Mesothelial cell of epicardium (in vitro differentiated cells): ENCODE measurements at regions not wholly inside any gene's neighbourhood (a gene's known extent, or its start where the extent isn't known, plus 50 kb on each side); places are given as distances from the start of the nearest gene placed in this dataset.

ENCODE experiments used
- DNase-seq, 2 experiments: peaks; one replicate each; pipeline ENCODE4 v3.0.0; 2021; ENCODE audit warnings: low spot score in 2 of 2; ENCODE audit not compliant: unreplicated experiment in 2 of 2
- H3K27ac Mint-ChIP-seq: 2 replicates; pipeline ENCODE4 v1.8.0; 2021; ENCODE audit warnings: mixed read lengths
- H3K27me3 Mint-ChIP-seq: 2 replicates; pipeline ENCODE4 v1.8.0; 2021; ENCODE audit warnings: low read depth, mixed read lengths
- H3K36me3 Mint-ChIP-seq: 2 replicates; pipeline ENCODE4 v1.8.0; 2021; ENCODE audit warnings: mixed read lengths
- H3K4me1 Mint-ChIP-seq: 2 replicates; pipeline ENCODE4 v1.8.0; 2021; ENCODE audit warnings: mixed read lengths
- H3K4me3 Mint-ChIP-seq: 2 replicates; pipeline ENCODE4 v1.8.0; 2021; ENCODE audit warnings: mild to moderate bottlenecking, moderate library complexity, mixed read lengths
- H3K9me3 Mint-ChIP-seq: 2 replicates; pipeline ENCODE4 v1.8.0; 2021; ENCODE audit warnings: mixed read lengths
- TF ChIP-seq, protein P1 (sequence below): fragments of 200-600 bp; sonication (generic); IDR thresholded peaks from one replicate; pipeline ENCODE4 v1.5.0; 2021; ENCODE audit warnings: antibody characterized with exemption; ENCODE audit not compliant: unreplicated experiment

DNA sequence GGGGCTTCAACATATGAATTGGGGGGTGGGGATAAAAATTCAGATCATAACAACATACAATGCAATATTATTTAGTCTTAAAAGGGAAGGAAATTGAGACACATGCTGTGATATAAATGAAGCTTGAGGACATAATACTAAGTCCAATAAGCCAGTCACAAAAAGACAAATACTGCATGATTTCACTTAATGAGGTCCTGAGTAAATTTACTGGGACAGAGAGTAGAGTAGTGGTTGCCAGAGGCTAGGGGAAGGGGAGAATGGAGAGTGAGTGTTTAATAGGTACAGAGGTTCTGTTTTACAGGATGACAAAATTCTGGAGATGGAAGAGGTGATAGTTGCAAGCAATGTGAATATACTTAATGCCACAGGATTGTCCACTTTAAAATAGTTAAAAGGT, 89.2 kb upstream of the RAPGEF2 start:
- H3K27me3 Mint-ChIP-seq: no peaks in the 10 kb centered on the region
- H3K4me1 Mint-ChIP-seq: peaks cover 9% of the 10 kb centered on the region
- TF ChIP-seq, protein P1, sequence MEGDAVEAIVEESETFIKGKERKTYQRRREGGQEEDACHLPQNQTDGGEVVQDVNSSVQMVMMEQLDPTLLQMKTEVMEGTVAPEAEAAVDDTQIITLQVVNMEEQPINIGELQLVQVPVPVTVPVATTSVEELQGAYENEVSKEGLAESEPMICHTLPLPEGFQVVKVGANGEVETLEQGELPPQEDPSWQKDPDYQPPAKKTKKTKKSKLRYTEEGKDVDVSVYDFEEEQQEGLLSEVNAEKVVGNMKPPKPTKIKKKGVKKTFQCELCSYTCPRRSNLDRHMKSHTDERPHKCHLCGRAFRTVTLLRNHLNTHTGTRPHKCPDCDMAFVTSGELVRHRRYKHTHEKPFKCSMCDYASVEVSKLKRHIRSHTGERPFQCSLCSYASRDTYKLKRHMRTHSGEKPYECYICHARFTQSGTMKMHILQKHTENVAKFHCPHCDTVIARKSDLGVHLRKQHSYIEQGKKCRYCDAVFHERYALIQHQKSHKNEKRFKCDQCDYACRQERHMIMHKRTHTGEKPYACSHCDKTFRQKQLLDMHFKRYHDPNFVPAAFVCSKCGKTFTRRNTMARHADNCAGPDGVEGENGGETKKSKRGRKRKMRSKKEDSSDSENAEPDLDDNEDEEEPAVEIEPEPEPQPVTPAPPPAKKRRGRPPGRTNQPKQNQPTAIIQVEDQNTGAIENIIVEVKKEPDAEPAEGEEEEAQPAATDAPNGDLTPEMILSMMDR: no peak
- DNase-seq: no peak
- no peak overlapping the region for H3K27ac Mint-ChIP-seq
- H3K36me3 Mint-ChIP-seq: no peaks in the 10 kb centered on the region
- H3K9me3 Mint-ChIP-seq: no peaks in the 10 kb centered on the region
- H3K4me3 Mint-ChIP-seq: no peak overlapping the region

DNA sequence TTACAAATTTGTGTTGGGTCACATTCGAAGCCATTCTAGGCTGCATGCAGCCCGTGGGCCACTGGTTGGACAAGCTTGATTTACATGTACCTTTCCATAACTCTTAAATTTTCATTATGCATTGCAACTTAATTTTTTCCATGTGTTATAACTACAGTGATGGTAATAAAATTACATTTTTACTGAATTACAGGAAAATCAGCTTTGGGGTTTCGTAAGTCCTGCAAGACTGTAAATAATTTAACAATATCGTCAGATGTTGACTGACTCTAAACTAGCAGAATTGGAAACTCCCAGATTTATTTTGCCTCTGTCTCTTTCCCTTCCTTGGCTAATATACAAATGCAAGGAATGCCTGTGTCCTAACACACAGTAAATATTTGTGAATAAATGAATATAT, 88.0 kb upstream of the RAPGEF2 start:
- H3K4me1 Mint-ChIP-seq: peaks cover 9% of the 10 kb centered on the region
- H3K27ac Mint-ChIP-seq: no peak overlapping the region
- no peaks in the 10 kb centered on the region for H3K27me3 Mint-ChIP-seq
- no peaks in the 10 kb centered on the region for H3K9me3 Mint-ChIP-seq
- TF ChIP-seq, protein P1: no peak
- no peak for DNase-seq
- no peak overlapping the region for H3K4me3 Mint-ChIP-seq
- no peaks in the 10 kb centered on the region for H3K36me3 Mint-ChIP-seq

DNA sequence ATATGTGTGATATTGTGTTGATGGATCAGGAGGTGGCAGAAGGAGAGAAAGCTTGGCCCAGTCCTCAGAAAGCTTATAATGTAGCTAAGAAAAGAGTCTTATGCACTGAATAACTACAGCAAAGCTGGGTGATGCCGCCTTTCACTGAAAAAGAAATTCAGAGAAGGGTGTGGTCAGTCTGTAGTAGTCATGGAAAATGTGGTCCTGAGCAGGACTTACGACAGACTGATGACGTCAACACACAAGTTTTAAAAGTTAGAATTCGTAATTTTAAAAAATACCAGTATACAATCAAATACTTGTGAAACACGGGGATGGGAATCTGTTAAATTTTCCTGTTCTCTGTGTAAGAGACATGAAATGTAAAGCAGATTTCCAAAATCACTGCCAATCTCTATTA, 87.0 kb upstream of the RAPGEF2 start:
- H3K36me3 Mint-ChIP-seq: no peaks in the 10 kb centered on the region
- no peaks in the 10 kb centered on the region for H3K9me3 Mint-ChIP-seq
- H3K27ac Mint-ChIP-seq: no peak overlapping the region
- TF ChIP-seq, protein P1: no peak
- no peak overlapping the region for H3K4me3 Mint-ChIP-seq
- peaks cover 9% of the 10 kb centered on the region for H3K4me1 Mint-ChIP-seq
- no peak for DNase-seq
- H3K27me3 Mint-ChIP-seq: no peaks in the 10 kb centered on the region

DNA sequence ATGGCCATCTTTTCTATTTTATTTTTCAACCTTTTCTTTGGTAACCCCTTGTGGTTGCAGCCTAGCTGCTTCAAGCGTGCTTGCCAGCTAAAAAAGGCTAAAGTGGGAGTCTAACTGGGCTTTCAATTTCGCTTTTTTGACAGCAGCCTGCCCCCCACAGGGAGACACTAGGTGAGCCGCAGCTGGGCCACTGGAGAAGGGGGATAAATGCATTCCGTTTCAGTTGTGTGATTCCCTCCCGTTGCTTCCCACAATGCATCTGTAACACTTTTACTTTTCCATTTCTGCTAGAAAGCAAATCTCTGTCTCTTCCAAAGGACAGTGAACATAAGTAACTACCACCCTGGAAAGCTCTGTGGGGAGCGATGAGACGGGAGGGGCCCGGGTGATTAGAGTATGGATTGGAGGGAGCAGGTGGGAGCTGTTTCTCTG, 86.3 kb upstream of the RAPGEF2 start:
- TF ChIP-seq, protein P1: no peak
- Mint-ChIP-seq H3K36me3 (no peaks in the 10 kb centered on the region), H3K4me3 (peak overlapping the region; percentile 37), H3K27ac (no peak overlapping the region), H3K4me1 (peaks cover 10% of the 10 kb centered on the region), H3K9me3 (no peaks in the 10 kb centered on the region), H3K27me3 (no peaks in the 10 kb centered on the region)
- DNase-seq: no peak

DNA sequence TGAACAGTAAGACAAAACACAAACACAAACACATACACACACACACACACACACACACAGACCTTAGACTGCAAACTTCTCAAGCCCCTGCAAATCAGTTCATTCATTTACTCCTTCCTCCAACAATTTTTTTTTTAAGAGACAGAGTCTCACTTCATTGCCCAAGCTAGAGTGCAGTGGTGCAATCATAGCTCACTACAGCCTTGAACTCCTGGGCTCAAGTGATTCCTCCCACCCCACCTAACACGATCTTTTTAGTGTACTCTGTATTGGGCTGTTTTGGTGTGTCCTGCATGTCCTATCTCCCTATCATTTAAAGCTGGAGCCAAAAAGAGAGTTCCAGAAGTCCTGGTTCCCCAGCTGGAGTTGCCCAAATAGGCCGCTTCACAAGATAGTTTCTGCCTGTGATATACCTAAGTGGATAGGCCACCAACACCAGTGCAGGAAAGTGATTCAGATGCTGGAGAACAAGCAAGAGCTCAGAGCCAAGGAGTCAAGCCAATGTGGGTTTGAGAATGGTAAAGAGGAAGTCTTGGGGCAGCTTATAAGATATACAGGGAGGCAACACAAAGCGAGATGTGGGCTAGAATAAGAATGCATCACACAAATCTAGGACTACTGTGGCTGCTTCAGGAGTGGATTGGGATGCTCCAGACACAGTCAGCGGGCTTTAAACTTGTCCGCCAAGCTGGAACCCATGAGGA, 85.4 kb upstream of the RAPGEF2 start:
- H3K9me3 Mint-ChIP-seq: no peaks in the 10 kb centered on the region
- H3K27me3 Mint-ChIP-seq: no peaks in the 10 kb centered on the region
- no peak for DNase-seq
- peaks cover 14% of the 10 kb centered on the region for H3K4me1 Mint-ChIP-seq
- TF ChIP-seq, protein P1: no peak
- H3K4me3 Mint-ChIP-seq: no peak overlapping the region
- no peak overlapping the region for H3K27ac Mint-ChIP-seq
- H3K36me3 Mint-ChIP-seq: no peaks in the 10 kb centered on the region
